ENCODE measurements at regions not wholly inside any gene's neighbourhood (a gene's known extent, or its start where the extent isn't known, plus 50 kb on each side); places are given as distances from the start of the nearest gene placed in this dataset.

DNA sequence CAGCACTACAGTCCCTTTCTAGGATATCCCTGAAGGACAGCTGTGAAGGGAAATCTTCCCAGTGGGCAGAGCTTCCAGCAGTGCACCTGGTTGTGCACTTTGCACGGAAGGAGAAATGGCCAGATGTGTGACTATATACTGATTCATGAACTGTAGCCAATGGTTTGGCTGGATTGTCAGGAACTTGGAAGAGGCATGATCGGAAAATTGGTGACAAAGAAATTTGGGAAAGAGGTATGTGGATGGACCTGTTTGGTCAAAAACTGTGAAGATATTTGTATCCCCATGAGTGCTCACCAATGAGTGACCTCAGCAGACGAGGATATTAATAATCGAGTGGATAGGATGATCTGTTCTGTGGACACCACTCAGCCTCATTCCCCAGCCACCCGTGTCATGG, 582.2 kb downstream of the CPS1 start:
- no peaks in the 10 kb centered on the region for H3K9me3 Mint-ChIP-seq

DNA sequence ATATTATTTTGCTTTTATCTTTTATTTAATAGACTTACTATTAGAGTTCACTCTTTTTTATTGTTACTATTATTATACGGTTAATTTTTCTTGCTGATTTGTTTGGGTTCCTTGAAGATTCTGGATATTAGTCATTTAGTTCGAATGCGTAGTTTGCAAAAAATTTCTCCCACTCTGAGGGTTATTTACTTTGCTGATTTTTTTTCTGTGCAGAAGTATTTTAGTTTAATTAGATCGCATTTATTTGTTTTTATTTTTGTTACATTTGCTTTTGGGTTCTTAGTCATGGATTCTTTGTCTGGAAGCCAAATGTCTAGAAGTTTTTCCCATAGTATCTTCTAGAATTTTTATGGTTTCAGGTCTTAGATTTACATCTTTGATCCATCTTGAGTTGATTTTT, 585.2 kb downstream of the CPS1 start:
- ChIA-PET CTCF (interaction anchor here (1.0 kb wide), 1 partner anchor 16 kb away, joined by 3 read pairs; no protein-coding TSS in a partner anchor), POLR2A (no interaction called here)
- no peak for TF ChIP-seq CTCF (IDR thresholded peaks at IDR 0.05)
- Mint-ChIP-seq H3K27me3 (no peaks in the 10 kb centered on the region), H3K9me3 (peaks cover 6% of the 10 kb centered on the region), H3K27ac (no peak overlapping the region), H3K4me3 (no peak overlapping the region), H3K4me1 (no peaks in the 10 kb centered on the region), H3K36me3 (ENCODE audit: low read depth) (no peaks in the 10 kb centered on the region)
- intact Hi-C loops (cut with micrococcal nuclease) = no loop called here
- ATAC-seq (ENCODE audit: low read depth) (no peak), DNase-seq (no peak)

More for the DNA sequence above, 582.2 kb downstream of the CPS1 start:
- Mint-ChIP-seq H3K36me3 (ENCODE audit: low read depth) (no peaks in the 10 kb centered on the region), H3K27ac (no peak overlapping the region), H3K27me3 (no peaks in the 10 kb centered on the region), H3K4me3 (no peak overlapping the region), H3K4me1 (no peaks in the 10 kb centered on the region)
- no peak for ATAC-seq (ENCODE audit: low read depth)
- no peak for DNase-seq
- intact Hi-C loops (cut with micrococcal nuclease) = no loop called here
- ChIA-PET CTCF (no interaction called here), POLR2A (no interaction called here)
- TF ChIP-seq CTCF (IDR thresholded peaks at IDR 0.05) = no peak

DNA sequence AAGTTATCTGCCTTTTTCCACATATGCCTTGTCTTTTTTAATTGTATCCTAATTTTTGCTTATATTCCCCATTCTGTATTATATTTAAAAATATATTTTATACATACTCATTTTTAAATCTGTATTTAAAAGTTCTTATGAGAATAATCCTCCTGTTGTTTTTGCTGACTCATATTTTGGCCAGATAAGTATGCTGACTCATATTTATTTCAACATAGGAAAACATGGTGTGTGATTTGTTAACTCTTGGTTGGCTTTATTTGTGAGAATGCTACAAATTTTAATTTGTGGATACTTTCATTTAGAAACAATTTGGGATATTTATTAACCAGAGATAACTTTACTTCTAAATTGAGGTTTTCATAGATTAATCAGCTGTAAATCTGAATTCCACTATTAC, 587.7 kb downstream of the CPS1 start:
- TF ChIP-seq CTCF (IDR thresholded peaks at IDR 0.05) = no peak
- no peaks in the 10 kb centered on the region for H3K27me3 Mint-ChIP-seq
- ChIA-PET CTCF (no interaction called here), POLR2A (no interaction called here)
- intact Hi-C loops (cut with micrococcal nuclease) = no loop called here
- no peak overlapping the region for H3K27ac Mint-ChIP-seq
- H3K4me3 Mint-ChIP-seq = no peak overlapping the region
- no peaks in the 10 kb centered on the region for H3K4me1 Mint-ChIP-seq
- ATAC-seq (ENCODE audit: low read depth) = no peak
- peaks cover 6% of the 10 kb centered on the region for H3K9me3 Mint-ChIP-seq
- no peak for DNase-seq
- H3K36me3 Mint-ChIP-seq (ENCODE audit: low read depth) = no peaks in the 10 kb centered on the region

GRCh38 chr2:211144974-211145665, 588.7 kb downstream of the CPS1 start:
- no peak for TF ChIP-seq CTCF (IDR thresholded peaks at IDR 0.05)
- no peak overlapping the region for H3K27ac Mint-ChIP-seq
- ATAC-seq (ENCODE audit: low read depth) = no peak
- ChIA-PET POLR2A (no interaction called here), CTCF (no interaction called here)
- H3K4me1 Mint-ChIP-seq = no peaks in the 10 kb centered on the region
- intact Hi-C loops (cut with micrococcal nuclease) = no loop called here
- H3K36me3 Mint-ChIP-seq (ENCODE audit: low read depth) = no peaks in the 10 kb centered on the region
- DNase-seq = no peak
- no peaks in the 10 kb centered on the region for H3K27me3 Mint-ChIP-seq
- peaks cover 6% of the 10 kb centered on the region for H3K9me3 Mint-ChIP-seq
- no peak overlapping the region for H3K4me3 Mint-ChIP-seq

GRCh38 chr2:211149731-211150130, 593.3 kb downstream of the CPS1 start:
- intact Hi-C loops (cut with micrococcal nuclease) = no loop called here
- Mint-ChIP-seq H3K9me3 (peaks cover 3% of the 10 kb centered on the region), H3K4me1 (no peaks in the 10 kb centered on the region), H3K27ac (no peak overlapping the region), H3K27me3 (no peaks in the 10 kb centered on the region), H3K4me3 (no peak overlapping the region), H3K36me3 (ENCODE audit: low read depth) (no peaks in the 10 kb centered on the region)
- POLR2A ChIA-PET = no interaction called here
- ATAC-seq (ENCODE audit: low read depth) (no peak), DNase-seq (no peak)
- no peak for TF ChIP-seq CTCF (IDR thresholded peaks at IDR 0.05)
- CTCF ChIA-PET = no interaction called here

Data from activated B cell treated with CpG ODN at 0.5 μM for 24 hours (primary cell).